ENCODE measurements at regions not wholly inside any gene's neighbourhood (a gene's known extent, or its start where the extent isn't known, plus 50 kb on each side); places are given as distances from the start of the nearest gene placed in this dataset.
"Not testable (repeated sequence)": the region's sequence is repeated elsewhere in the genome, so short reads cannot be mapped to it uniquely, and the experiment has no call there.

GRCh38 chr12:33876618-33877017 lies 145.7 kb upstream of the ALG10 start:
- 88 to 95% methylated on average over 1 of the region's 1 CpG for WGBS, 2 donors
- intact Hi-C loops (cut with DNase I; ENCODE audit: low total_unique reads), result no loop called here
- Histone ChIP-seq H3K9me3 (no peaks in the 10 kb centered on the region), H3K27me3 (no peaks in the 10 kb centered on the region), H3K27ac (no peak overlapping the region), H3K4me3 (no peak overlapping the region), H3K36me3 (ENCODE audit: low read depth, missing control alignments) (no peaks in the 10 kb centered on the region), H3K4me1 (no peaks in the 10 kb centered on the region)
- no peak for TF ChIP-seq POLR2A (IDR thresholded peaks at IDR 0.05)
- TF ChIP-seq CTCF (IDR thresholded peaks at IDR 0.05), result peak in 1 of 3 experiments; percentile 31
- no peak for DNase-seq

- no peak for DNase-seq
- Histone ChIP-seq H3K4me3 (no peak overlapping the region), H3K27ac (no peak overlapping the region), H3K9me3 (no peaks in the 10 kb centered on the region), H3K27me3 (no peaks in the 10 kb centered on the region), H3K4me1 (no peaks in the 10 kb centered on the region), H3K36me3 (ENCODE audit: low read depth, missing control alignments) (no peaks in the 10 kb centered on the region)
- TF ChIP-seq POLR2A (IDR thresholded peaks at IDR 0.05), result no peak
- TF ChIP-seq CTCF (IDR thresholded peaks at IDR 0.05), result no peak
- 57 to 73% methylated on average over 3 of the region's 3 CpGs for WGBS, 2 donors
- intact Hi-C loops (cut with DNase I; ENCODE audit: low total_unique reads), result no loop called here
Observed at GRCh38 chr12:33892425-33892824, 129.9 kb upstream of the ALG10 start.

DNA sequence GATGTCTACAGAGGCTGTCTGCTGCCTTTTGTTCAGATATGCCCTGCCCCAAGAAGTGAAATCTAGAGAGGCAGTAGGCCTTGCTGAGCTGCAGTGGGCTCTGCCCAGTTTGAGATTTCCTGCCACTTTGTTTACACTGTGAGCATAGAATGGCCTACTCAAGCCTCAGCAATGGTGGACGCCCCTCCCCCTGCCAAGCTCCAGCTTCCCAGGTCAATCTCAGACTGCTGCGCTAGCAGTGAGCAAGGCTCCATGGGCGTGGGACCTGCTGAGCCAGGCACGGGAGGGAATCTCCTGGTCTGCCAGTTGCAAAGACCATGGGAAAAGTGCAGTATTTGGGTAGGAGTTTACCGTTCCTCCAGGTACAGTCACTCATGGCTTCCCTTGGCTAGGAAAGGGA lies 101.8 kb upstream of the ALG10 start:
- H3K27me3 ChIP-seq; H3K4me1 ChIP-seq; intact Hi-C loops (cut with DNase I; ENCODE audit: low total_unique reads); H3K27ac ChIP-seq; H3K36me3 ChIP-seq (ENCODE audit: low read depth, missing control alignments); DNase-seq; H3K4me3 ChIP-seq; H3K9me3 ChIP-seq: not testable (repeated sequence)
- WGBS, 2 donors, result 77 to 85% methylated on average over 5 of the region's 5 CpGs

DNA sequence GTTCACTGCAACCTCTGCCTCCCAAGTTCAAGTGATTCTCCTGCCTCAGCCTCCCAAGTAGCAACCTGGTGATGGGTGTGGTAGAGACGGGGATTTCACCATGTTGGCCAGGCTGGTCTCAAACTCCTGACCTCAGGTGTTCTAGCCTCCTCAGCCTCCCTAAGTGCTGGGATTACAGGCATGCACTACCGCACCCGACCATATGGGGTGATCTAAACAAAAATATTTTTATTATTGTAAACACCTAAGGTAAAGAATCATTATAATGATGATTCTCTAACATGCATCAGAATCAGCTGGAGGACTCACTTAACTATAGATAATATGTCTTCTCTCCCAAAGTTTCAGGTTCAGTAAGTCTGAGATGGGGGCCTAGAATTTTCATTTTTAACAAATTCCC lies 96.2 kb upstream of the ALG10 start:
- H3K9me3 ChIP-seq, result no peaks in the 10 kb centered on the region
- H3K4me1 ChIP-seq, result no peaks in the 10 kb centered on the region
- no peaks in the 10 kb centered on the region for H3K36me3 ChIP-seq (ENCODE audit: low read depth, missing control alignments)
- H3K27me3 ChIP-seq, result no peaks in the 10 kb centered on the region
- H3K4me3 ChIP-seq, result no peak overlapping the region
- no peak for DNase-seq
- 82% methylated on average over 3 of the region's 3 CpGs for WGBS, 2 donors
- no peak overlapping the region for H3K27ac ChIP-seq
- TF ChIP-seq POLR2A (IDR thresholded peaks at IDR 0.05) (no peak), CTCF (IDR thresholded peaks at IDR 0.05) (peak in 1 of 3 experiments; percentile 23)
- intact Hi-C loops (cut with DNase I; ENCODE audit: low total_unique reads), result no loop called here

- H3K9me3 ChIP-seq; H3K4me1 ChIP-seq; H3K4me3 ChIP-seq; H3K27me3 ChIP-seq; intact Hi-C loops (cut with DNase I; ENCODE audit: low total_unique reads); DNase-seq; H3K36me3 ChIP-seq (ENCODE audit: low read depth, missing control alignments); H3K27ac ChIP-seq: not testable (repeated sequence)
- 71 to 87% methylated on average over 1 of the region's 1 CpG for WGBS, 2 donors
Observed at GRCh38 chr12:33937669-33938068, 84.6 kb upstream of the ALG10 start.

DNA sequence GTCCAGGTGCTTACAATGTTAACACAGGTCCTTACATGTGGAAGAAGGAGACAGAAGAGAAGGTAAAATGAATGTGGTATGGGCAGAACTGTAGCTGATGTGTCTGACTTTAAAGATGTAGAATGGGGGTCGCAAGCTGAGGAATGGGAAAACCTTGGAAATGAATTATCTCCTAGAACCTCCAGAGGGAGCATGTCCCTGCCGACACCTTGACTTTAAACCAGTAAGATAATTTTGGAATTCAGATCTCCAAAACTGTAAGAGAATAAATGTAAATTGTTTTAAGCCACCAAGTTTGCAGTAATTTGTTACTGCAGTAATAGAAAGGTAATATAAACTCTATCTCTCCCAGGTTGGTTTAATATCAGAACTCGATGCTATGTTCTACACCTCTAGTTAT lies 80.1 kb upstream of the ALG10 start:
- TF ChIP-seq CTCF (IDR thresholded peaks at IDR 0.05) (no peak), POLR2A (IDR thresholded peaks at IDR 0.05) (no peak)
- Histone ChIP-seq H3K4me3 (no peak overlapping the region), H3K4me1 (no peaks in the 10 kb centered on the region), H3K27ac (no peak overlapping the region), H3K9me3 (no peaks in the 10 kb centered on the region), H3K36me3 (ENCODE audit: low read depth, missing control alignments) (no peaks in the 10 kb centered on the region), H3K27me3 (no peaks in the 10 kb centered on the region)
- no peak for DNase-seq
- intact Hi-C loops (cut with DNase I; ENCODE audit: low total_unique reads), result no loop called here
- 63 to 76% methylated on average over 3 of the region's 3 CpGs for WGBS, 2 donors
